ENCODE measurements at regions not wholly inside any gene's neighbourhood (a gene's known extent, or its start where the extent isn't known, plus 50 kb on each side); places are given as distances from the start of the nearest gene placed in this dataset.

GRCh38 chr5:82336959-82337351 is 58.8 kb upstream of the RPS23 start:
- no peak for DNase-seq (ENCODE audit: low read depth in 2 of 2)

DNA sequence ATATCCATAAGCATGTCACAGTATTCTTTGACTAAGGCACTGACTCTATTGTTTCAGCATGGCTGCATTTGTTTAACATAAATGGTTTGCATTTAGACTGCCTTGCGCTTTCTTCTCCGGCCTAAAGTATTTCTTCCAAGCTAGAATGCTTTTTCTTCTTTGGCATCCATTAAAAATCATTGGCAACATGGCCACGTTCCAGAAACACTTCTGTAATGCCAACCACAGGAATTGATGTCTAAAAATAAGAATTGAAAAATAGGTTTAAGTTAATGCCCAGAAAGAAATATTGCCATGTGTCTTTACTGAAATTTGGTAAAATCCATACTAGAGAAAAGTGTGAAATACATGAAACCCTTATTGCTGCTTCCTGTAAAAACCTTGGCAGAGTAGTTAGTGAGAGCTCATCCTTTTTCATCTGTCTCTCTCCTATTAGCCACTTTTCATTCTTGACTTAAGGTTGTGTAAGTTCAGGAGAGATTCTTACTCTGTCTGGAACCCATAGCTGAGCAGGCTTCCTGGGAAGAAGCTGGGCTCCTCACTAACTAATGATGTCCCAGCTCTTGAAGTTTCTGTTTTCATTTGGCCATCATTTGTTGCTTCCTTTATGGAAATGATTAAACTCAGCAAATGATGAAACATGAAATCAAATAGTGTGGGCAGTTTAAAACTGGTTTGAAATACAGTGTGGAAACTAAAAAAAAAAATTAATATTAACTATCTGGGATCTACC is 58.2 kb upstream of the RPS23 start:
- DNase-seq (ENCODE audit: low read depth in 2 of 2), result no peak

- DNase-seq (ENCODE audit: low read depth in 2 of 2), result no peak
These were observed 57.7 kb upstream of the RPS23 start for GRCh38 chr5:82335806-82336205.

- peak; percentile 92 to 94 for DNase-seq (ENCODE audit: low read depth in 2 of 2)
These were observed 56.7 kb upstream of the RPS23 start for GRCh38 chr5:82334856-82335255.

- DNase-seq (ENCODE audit: low read depth in 2 of 2), result no peak
These were observed 56.0 kb upstream of the RPS23 start for GRCh38 chr5:82334085-82334692.

DNA sequence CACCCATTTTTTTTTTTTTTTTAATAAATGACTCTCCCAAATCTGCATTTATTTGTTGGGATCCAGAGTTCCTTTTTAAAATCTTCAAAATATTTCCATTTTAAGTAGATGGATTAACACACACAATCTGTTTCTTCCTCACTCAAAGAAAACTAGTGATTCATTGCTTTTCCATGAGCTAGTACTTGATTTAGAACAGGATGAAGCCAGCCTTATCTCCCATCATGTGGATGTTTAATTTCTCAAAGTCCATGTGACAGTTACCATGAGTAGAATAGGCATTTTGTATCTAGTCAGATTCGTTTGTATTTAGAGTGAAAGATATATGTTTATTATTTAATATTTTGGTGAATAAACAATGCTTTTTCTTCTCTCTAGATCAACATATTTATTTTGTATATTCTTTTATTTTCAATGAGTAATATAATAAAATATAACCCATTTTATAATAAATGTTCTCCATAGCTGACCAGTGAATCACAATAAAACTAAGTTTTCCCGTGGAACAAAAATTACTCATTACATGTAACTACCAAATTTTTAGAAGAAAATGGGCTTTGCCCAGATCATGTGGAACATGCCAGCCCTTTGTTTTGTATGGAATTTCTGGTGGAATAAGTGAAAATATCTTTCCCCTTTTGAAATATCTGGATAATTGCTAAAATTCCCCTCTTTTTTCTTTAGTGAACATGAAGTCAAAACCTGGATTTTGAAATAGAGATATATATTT is 54.9 kb upstream of the RPS23 start:
- DNase-seq (ENCODE audit: low read depth in 2 of 2), result no peak

- DNase-seq (ENCODE audit: low read depth in 2 of 2), result no peak
These were observed 54.1 kb upstream of the RPS23 start for GRCh38 chr5:82332064-82332855.

GRCh38 chr5:82331557-82331956 is 53.4 kb upstream of the RPS23 start:
- DNase-seq (ENCODE audit: low read depth in 2 of 2), result no peak

GRCh38 chr5:82330530-82331270 is 52.5 kb upstream of the RPS23 start:
- DNase-seq (ENCODE audit: low read depth in 2 of 2), result no peak

DNA sequence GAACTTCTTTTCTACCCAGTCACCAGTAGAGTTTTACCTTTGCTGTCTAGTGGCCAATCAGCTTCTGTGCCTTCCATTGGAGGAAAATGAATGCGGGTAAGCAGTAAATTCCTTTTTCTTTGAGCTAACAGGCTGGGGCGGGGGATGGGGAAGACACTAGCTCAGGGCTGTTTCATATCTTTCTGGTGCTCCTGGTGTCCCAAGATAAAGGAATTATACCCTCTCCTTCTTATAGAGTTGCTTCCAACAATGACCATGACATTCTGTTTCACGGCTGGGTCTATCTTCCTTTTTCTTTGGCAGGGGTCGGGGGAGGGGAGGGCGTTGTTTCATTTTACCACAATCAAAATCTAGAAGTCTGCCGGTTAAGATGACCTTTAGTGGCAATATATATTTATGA is 51.2 kb upstream of the RPS23 start:
- DNase-seq (ENCODE audit: low read depth in 2 of 2), result no peak
